GM19395 (cell line): ENCODE measurements at regions not wholly inside any gene's neighbourhood (a gene's known extent, or its start where the extent isn't known, plus 50 kb on each side); places are given as distances from the start of the nearest gene placed in this dataset.
"Not testable (repeated sequence)": the region's sequence is repeated elsewhere in the genome, so short reads cannot be mapped to it uniquely, and the experiment has no call there.

Experiments
- ATAC-seq: cut with Tn5 transposase; IDR thresholded peaks from one replicate; pipeline ENCODE4 v1.9.1; 2021; ENCODE audit warnings: mild to moderate bottlenecking, moderate library complexity; ENCODE audit not compliant: unreplicated experiment

- ATAC-seq: not testable (repeated sequence)
Observed at GRCh38 chr13:86253497-86253896, 454.3 kb upstream of the SLITRK6 start.

- ATAC-seq: not testable (repeated sequence)
Observed at GRCh38 chr13:86255820-86256219, 456.6 kb upstream of the SLITRK6 start.

GRCh38 chr13:86269511-86269910 lies 470.3 kb upstream of the SLITRK6 start:
- ATAC-seq: no peak

GRCh38 chr13:86282442-86282841 lies 483.2 kb upstream of the SLITRK6 start:
- ATAC-seq: no peak

GRCh38 chr13:86283031-86283430 lies 483.8 kb upstream of the SLITRK6 start:
- no peak for ATAC-seq

GRCh38 chr13:86298725-86299124 lies 499.5 kb upstream of the SLITRK6 start:
- no peak for ATAC-seq

GRCh38 chr13:86299128-86299527 lies 499.9 kb upstream of the SLITRK6 start:
- ATAC-seq: no peak

- ATAC-seq: no peak
Observed at GRCh38 chr13:86309881-86310280, 510.7 kb upstream of the SLITRK6 start.

- ATAC-seq: no peak
Observed at GRCh38 chr13:86313421-86313820, 514.2 kb upstream of the SLITRK6 start.

GRCh38 chr13:86318450-86318849 lies 519.2 kb upstream of the SLITRK6 start:
- no peak for ATAC-seq

GRCh38 chr13:86324191-86324590 lies 525.0 kb upstream of the SLITRK6 start:
- ATAC-seq: no peak

GRCh38 chr13:86355301-86355700 lies 556.1 kb upstream of the SLITRK6 start:
- ATAC-seq: no peak

GRCh38 chr13:86357106-86357505 lies 557.9 kb upstream of the SLITRK6 start:
- no peak for ATAC-seq

- not testable (repeated sequence) for ATAC-seq
Observed at GRCh38 chr13:86363749-86364148, 564.5 kb upstream of the SLITRK6 start.

GRCh38 chr13:86368924-86369323 lies 569.7 kb upstream of the SLITRK6 start:
- ATAC-seq: no peak

- no peak for ATAC-seq
Observed at GRCh38 chr13:86377451-86377850, 578.2 kb upstream of the SLITRK6 start.

- no peak for ATAC-seq
Observed at GRCh38 chr13:86378628-86379027, 579.4 kb upstream of the SLITRK6 start.

- no peak for ATAC-seq
Observed at GRCh38 chr13:86383151-86383550, 583.9 kb upstream of the SLITRK6 start.

GRCh38 chr13:86383561-86383960 lies 584.3 kb upstream of the SLITRK6 start:
- ATAC-seq: no peak

- ATAC-seq: no peak
Observed at GRCh38 chr13:86397635-86398034, 598.4 kb upstream of the SLITRK6 start.

- ATAC-seq: no peak
Observed at GRCh38 chr13:86399572-86399971, 600.4 kb upstream of the SLITRK6 start.

- ATAC-seq: no peak
Observed at GRCh38 chr13:86402500-86402899, 603.3 kb upstream of the SLITRK6 start.

GRCh38 chr13:86403181-86403580 lies 604.0 kb upstream of the SLITRK6 start:
- ATAC-seq: no peak
